ENCODE measurements at regions not wholly inside any gene's neighbourhood (a gene's known extent, or its start where the extent isn't known, plus 50 kb on each side); places are given as distances from the start of the nearest gene placed in this dataset.

DNA sequence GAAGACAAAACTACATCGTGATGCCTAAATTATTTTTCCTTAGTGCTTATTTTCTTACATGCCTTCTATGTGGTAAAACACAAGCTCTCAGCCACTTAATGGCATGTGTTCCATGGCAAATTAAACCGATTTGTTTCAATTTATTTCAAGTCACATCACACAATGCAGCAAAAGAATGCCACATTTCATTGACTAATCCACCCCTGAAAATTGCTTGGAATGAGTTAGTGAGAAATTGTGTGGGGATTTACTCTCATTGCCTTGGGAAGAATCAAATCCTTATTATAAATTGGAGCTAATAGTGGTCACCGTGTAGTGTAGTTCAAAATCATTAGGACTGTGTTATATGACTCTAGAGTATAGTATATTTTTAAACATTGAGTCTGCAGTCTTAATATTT lies 485.5 kb upstream of the KLHL1 start:
- Histone ChIP-seq H4K20me1 (ENCODE audit: insufficient read depth) (no peaks in the 10 kb centered on the region), H3K9me2 (no peaks in the 10 kb centered on the region), H3K9ac (no peak overlapping the region), H3K4me2 (no peak overlapping the region), H3F3A (replicated peaks; ENCODE audit: insufficient read depth) (no peaks in the 10 kb centered on the region), H3K4me3 (ENCODE audit: low read depth in 2 of 2, low read length in 1 of 2) (no peak overlapping the region), H3K27ac (ENCODE audit: low read depth in 2 of 2, low read length in 1 of 2) (no peak overlapping the region), H3K27me3 (ENCODE audit: insufficient read depth) (no peaks in the 10 kb centered on the region), H3K9me3 (no peaks in the 10 kb centered on the region; the same call in 1 of the 2 replicates), H3K4me1 (ENCODE audit: control insufficient read depth in 1 of 2, insufficient read depth in 2 of 2, low read depth in 1 of 2, low read length in 1 of 2) (no peaks in the 10 kb centered on the region), H3K79me2 (ENCODE audit: insufficient read depth) (no peaks in the 10 kb centered on the region), H3K36me3 (replicated peaks in 1 of 2; ENCODE audit: control insufficient read depth in 1 of 2, insufficient read depth in 2 of 2, low read length in 1 of 2) (no peaks in the 10 kb centered on the region), H2AFZ (ENCODE audit: low read depth) (no peak overlapping the region)
- WGBS (ENCODE audit: low lambda C conversion rate) = 29% methylated on average over 3 of the region's 3 CpGs
- ChIA-PET CTCF (interaction anchor here (1.0 to 1.8 kb wide), 3 partner anchors 14 to 1056 kb away, joined by 3 to 4 read pairs (median 3); no protein-coding TSS in a partner anchor), POLR2A (no interaction called here)
- TF ChIP-seq SMC3 (IDR thresholded peaks at IDR 0.05; ENCODE audit: low read depth, low read length) (no peak), TEAD4 (IDR thresholded peaks at IDR 0.05; ENCODE audit: borderline replicate concordance, insufficient read depth) (no peak), IRF3 (IDR thresholded peaks at IDR 0.05; ENCODE audit: low read depth, low read length) (no peak), RAD21 (IDR thresholded peaks at IDR 0.05; ENCODE audit: low read length) (no peak)
- DNase-seq = no peak

DNA sequence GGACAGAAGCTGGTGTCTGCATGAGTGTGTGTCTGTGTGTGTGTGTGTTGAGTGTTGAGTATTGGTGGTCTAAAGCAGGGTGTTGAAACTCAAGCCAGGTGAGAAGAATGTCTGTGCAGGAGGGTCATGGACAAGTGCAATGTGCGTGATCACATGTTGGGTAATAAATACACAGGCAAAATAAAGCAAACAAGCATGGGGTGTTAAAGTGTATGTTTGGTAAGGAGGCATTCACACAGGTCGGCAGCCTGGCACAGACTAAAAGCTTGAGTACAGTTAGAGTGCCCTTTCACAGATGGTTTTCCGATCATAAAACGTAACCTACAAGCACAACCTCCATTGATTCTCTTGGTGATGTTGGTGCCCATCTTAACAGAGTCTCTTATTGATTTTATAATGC lies 476.9 kb upstream of the KLHL1 start:
- ChIA-PET POLR2A (no interaction called here), CTCF (no interaction called here)
- Histone ChIP-seq H3K9me2 (no peaks in the 10 kb centered on the region), H4K20me1 (ENCODE audit: insufficient read depth) (no peaks in the 10 kb centered on the region), H3K4me3 (ENCODE audit: low read depth in 2 of 2, low read length in 1 of 2) (no peak overlapping the region), H3K9me3 (no peaks in the 10 kb centered on the region; the same call in 1 of the 2 replicates), H3K9ac (no peak overlapping the region), H3F3A (replicated peaks; ENCODE audit: insufficient read depth) (no peaks in the 10 kb centered on the region), H3K4me2 (no peak overlapping the region), H3K36me3 (replicated peaks in 1 of 2; ENCODE audit: control insufficient read depth in 1 of 2, insufficient read depth in 2 of 2, low read length in 1 of 2) (no peaks in the 10 kb centered on the region), H2AFZ (ENCODE audit: low read depth) (no peak overlapping the region), H3K79me2 (ENCODE audit: insufficient read depth) (no peaks in the 10 kb centered on the region), H3K27ac (ENCODE audit: low read depth in 2 of 2, low read length in 1 of 2) (no peak overlapping the region), H3K4me1 (ENCODE audit: control insufficient read depth in 1 of 2, insufficient read depth in 2 of 2, low read depth in 1 of 2, low read length in 1 of 2) (no peaks in the 10 kb centered on the region), H3K27me3 (ENCODE audit: insufficient read depth) (no peaks in the 10 kb centered on the region)
- whole genome bisulfite sequencing (ENCODE audit: low lambda C conversion rate) = 66% methylated on average over 4 of the region's 4 CpGs
- DNase-seq = no peak
- no peak for TF ChIP-seq RAD21 (IDR thresholded peaks at IDR 0.05; ENCODE audit: low read length)
- TF ChIP-seq, protein P1, sequence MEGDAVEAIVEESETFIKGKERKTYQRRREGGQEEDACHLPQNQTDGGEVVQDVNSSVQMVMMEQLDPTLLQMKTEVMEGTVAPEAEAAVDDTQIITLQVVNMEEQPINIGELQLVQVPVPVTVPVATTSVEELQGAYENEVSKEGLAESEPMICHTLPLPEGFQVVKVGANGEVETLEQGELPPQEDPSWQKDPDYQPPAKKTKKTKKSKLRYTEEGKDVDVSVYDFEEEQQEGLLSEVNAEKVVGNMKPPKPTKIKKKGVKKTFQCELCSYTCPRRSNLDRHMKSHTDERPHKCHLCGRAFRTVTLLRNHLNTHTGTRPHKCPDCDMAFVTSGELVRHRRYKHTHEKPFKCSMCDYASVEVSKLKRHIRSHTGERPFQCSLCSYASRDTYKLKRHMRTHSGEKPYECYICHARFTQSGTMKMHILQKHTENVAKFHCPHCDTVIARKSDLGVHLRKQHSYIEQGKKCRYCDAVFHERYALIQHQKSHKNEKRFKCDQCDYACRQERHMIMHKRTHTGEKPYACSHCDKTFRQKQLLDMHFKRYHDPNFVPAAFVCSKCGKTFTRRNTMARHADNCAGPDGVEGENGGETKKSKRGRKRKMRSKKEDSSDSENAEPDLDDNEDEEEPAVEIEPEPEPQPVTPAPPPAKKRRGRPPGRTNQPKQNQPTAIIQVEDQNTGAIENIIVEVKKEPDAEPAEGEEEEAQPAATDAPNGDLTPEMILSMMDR (IDR thresholded peaks at IDR 0.05) = no peak
- no peak for TF ChIP-seq MXI1 (IDR thresholded peaks at IDR 0.05; ENCODE audit: low read depth, low read length)

GRCh38 chr13:70580825-70581224 lies 472.6 kb upstream of the KLHL1 start:
- H3K4me3 ChIP-seq (ENCODE audit: low read depth in 2 of 2, low read length in 1 of 2) = no peak overlapping the region
- no peak for DNase-seq
- no peaks in the 10 kb centered on the region for H4K20me1 ChIP-seq (ENCODE audit: insufficient read depth)
- no peak overlapping the region for H3K27ac ChIP-seq (ENCODE audit: low read depth in 2 of 2, low read length in 1 of 2)
- TF ChIP-seq USF2 (IDR thresholded peaks at IDR 0.05; ENCODE audit: borderline replicate concordance, low read depth, low read length) = no peak
- no peak for TF ChIP-seq CHD2 (IDR thresholded peaks at IDR 0.05; ENCODE audit: low read length, partially characterized antibody)
- TF ChIP-seq FOXM1 (IDR thresholded peaks at IDR 0.05; ENCODE audit: low read depth) = no peak
- TF ChIP-seq SMC3 (IDR thresholded peaks at IDR 0.05; ENCODE audit: low read depth, low read length) = no peak
- no peak for TF ChIP-seq USF1 (IDR thresholded peaks at IDR 0.05; ENCODE audit: borderline replicate concordance, low read depth)
- TF ChIP-seq MXI1 (IDR thresholded peaks at IDR 0.05; ENCODE audit: low read depth, low read length) = no peak
- TF ChIP-seq EP300 (IDR thresholded peaks at IDR 0.05; ENCODE audit: borderline replicate concordance in 1 of 2, low read depth in 1 of 2, low read length in 1 of 2) = no peak
- TF ChIP-seq TAF1 (IDR thresholded peaks at IDR 0.05; ENCODE audit: borderline replicate concordance, low read depth, low read length) = no peak
- no peak for TF ChIP-seq IRF3 (IDR thresholded peaks at IDR 0.05; ENCODE audit: low read depth, low read length)
- TF ChIP-seq GATA2 (CRISPR knock-in tag; IDR thresholded peaks at IDR 0.05) = no peak
- TF ChIP-seq NRF1 (IDR thresholded peaks at IDR 0.05; ENCODE audit: low read depth, low read length) = no peak
- no peak for TF ChIP-seq MEF2A (IDR thresholded peaks at IDR 0.05; ENCODE audit: borderline replicate concordance, low read depth)
- H3K9ac ChIP-seq = no peak overlapping the region
- no peaks in the 10 kb centered on the region for H3K9me2 ChIP-seq
- POLR2A ChIA-PET = no interaction called here
- no peaks in the 10 kb centered on the region for H3K36me3 ChIP-seq (replicated peaks in 1 of 2; ENCODE audit: control insufficient read depth in 1 of 2, insufficient read depth in 2 of 2, low read length in 1 of 2)
- no peak overlapping the region for H2AFZ ChIP-seq (ENCODE audit: low read depth)
- H3K4me2 ChIP-seq = no peak overlapping the region
- no peaks in the 10 kb centered on the region for H3K9me3 ChIP-seq
- H3K79me2 ChIP-seq (ENCODE audit: insufficient read depth) = no peaks in the 10 kb centered on the region
- H3F3A ChIP-seq (replicated peaks; ENCODE audit: insufficient read depth) = no peaks in the 10 kb centered on the region
- H3K27me3 ChIP-seq (ENCODE audit: insufficient read depth) = no peaks in the 10 kb centered on the region
- CTCF ChIA-PET = no interaction called here
- no peaks in the 10 kb centered on the region for H3K4me1 ChIP-seq (ENCODE audit: control insufficient read depth in 1 of 2, insufficient read depth in 2 of 2, low read depth in 1 of 2, low read length in 1 of 2)
